SHP77 treated with DMSO at 0.1 percent for 48 hours (cell line): ENCODE measurements at regions not wholly inside any gene's neighbourhood (a gene's known extent, or its start where the extent isn't known, plus 50 kb on each side); places are given as distances from the start of the nearest gene placed in this dataset.

Experiments
- DNase-seq: peaks from one replicate; lab custom pipeline; 2025; lab: John Stamatoyannopoulos, UW

DNA sequence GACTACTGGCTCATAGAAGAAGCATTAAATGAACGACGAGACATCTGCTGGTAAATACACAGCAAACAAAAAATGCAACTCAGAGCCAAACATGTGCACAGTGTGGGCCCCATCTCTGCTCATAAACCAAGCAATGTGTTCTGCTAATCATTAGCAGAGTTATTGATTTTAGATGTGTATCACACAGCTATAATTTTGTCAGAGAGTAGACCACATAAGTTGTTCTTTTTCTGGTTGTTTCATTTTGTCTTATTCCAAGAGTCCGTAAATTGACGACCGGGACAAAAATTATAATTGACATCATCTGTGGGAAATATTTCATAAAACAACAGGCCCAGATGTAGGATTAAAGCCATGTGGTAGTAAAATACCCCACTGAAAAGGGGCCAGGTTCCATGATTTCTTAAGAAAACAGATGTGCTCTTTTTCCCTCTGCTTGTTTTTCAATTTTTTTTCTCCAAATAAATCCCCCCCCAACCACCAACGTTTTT lies 423.6 kb downstream of the HAO1 start:
- no peak for DNase-seq

DNA sequence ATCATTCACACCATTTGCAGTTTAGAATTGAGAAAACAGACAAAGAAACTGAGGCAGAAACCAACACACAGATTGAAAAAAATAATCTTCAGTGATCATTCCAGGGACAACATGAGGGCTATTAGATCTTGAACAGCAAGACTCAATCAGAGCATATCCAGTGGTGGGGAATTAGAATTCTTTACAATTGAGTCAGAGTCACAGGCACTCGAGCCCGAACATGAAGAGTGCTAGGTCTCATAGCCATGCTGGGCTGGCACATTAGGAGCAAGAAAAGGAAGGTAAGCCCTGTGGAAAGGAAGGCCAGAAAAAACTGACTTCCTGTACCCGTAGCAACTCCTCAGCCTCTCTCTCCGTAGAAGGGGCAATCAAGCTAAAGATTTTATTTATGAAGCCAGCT lies 419.9 kb downstream of the HAO1 start:
- DNase-seq: no peak

- no peak for DNase-seq
Observed at GRCh38 chr20:7523288-7523687, 417.0 kb downstream of the HAO1 start.

DNA sequence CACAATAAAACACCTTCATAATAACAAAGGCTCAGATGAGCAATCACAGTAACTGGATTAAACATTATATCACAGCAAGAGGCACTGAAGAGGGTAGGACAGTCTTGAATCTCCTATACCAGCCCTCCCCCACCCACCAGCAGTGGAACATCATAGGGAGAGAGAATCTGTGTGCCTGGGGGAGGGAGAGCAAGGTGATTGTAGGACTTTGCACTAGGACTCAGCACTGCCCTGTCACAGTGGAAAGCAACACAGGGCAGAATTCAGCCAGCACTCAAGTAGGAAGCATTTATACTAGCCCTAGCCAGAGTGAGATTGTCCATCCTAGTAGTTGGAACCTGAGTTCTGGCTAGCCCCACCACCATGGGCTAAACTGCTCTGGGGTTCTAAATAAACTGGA lies 400.2 kb downstream of the HAO1 start:
- DNase-seq: no peak

DNA sequence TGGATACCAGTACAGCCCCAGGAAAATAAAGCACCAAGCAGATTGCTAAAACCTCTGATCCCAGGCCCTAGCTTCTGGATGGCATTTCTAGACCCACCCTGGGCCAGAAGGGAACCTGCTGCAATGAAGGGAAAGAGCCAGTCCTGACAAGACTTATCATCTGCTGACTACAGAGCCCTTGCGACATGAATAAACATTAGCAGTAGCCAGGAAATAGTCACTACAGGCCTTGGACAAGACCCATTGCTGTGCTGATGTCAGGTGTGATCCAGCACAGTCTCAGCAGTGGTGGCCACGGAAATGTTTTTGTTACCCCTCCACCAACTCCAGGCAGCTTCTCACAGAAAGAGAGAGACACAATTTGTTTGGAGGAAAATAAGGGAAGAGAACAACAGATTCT lies 399.3 kb downstream of the HAO1 start:
- no peak for DNase-seq

- DNase-seq: no peak
Observed at GRCh38 chr20:7571101-7571500, 369.2 kb downstream of the HAO1 start.

- no peak for DNase-seq
Observed at GRCh38 chr20:7571521-7572055, 368.7 kb downstream of the HAO1 start.

DNA sequence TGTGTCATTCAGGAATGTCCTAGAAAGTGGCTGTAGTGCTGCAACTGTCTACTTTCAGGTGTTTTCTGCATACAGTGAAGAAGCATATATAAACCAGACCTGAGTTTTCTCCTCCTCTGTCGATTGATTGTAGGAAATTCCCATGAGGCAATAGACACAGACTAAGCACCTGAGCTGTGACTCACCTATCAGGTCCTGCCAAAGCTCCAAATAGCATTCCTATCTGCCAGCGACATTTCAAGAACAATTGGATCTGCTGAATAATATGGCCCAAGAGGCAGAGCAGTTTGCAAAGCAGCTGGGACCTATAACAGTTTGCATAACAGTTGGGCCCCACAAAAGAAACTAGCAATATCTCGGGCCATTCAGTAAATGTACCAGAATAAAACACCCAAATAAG lies 360.4 kb downstream of the HAO1 start:
- DNase-seq: no peak

DNA sequence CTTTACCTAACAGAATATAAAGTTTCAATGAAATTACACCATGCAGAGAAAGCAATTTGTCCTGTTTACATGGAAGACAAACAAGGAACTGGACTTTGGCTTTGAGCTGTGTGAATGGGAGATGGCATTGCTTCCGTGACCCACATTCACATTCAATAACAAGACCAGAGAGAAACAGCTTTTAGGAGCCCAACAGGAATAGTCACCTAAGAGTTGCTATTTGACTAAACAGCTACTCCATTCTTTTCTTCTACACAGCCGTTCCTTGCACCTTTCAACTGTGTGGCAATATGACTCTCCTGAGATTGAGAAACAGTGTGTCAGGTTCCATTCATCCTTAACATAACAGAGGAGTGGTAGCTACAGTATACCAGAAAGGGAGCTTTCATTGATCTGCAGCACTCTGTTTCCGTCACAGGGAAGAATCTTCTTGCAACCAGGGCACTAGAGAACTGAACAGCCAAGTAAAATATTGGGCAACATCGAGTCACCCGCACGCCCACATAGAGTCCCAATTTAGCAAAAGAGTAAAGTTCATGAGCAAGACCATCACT lies 355.1 kb downstream of the HAO1 start:
- DNase-seq: no peak

GRCh38 chr20:7586481-7586880 lies 353.8 kb downstream of the HAO1 start:
- no peak for DNase-seq

DNA sequence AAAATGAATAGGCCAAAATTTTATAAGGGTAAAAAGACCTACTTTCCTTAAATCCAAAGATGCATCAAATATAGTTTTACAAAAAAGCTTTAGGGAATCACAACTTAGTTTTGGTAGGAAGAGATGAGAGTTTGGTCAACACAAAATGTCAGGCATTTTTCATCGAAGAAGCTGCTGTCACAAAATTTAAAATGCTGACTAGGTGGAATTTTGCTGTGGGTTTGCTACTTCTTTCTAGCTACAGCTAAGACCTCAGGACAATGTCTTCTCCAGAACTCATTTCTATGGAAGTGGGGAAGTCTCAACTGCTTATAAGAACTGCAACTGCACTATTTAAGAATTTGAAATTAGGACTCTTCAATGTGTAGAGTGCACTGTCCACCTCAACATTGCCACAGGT lies 351.1 kb downstream of the HAO1 start:
- DNase-seq: no peak

GRCh38 chr20:7596541-7596940 lies 343.7 kb downstream of the HAO1 start:
- DNase-seq: no peak

DNA sequence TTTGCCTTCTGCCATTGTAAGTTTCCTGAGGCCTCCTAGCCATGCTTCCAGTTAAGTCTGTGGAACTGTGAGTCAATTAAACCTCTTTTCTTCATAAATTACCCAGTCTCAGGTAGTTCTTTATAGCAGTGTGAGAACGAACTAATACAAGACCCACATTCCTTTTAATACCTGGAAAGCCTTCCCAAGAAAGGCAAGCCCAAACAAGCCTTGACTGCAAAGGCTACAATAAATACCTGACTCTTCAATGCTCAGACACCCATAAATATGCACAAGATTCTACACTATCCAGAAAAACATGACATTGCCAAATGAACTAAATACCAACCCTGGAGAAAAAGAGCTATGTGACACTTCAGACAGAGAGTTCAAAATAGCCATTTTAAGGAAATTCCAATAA lies 338.8 kb downstream of the HAO1 start:
- DNase-seq: no peak

GRCh38 chr20:7606941-7607340 lies 333.3 kb downstream of the HAO1 start:
- no peak for DNase-seq

- DNase-seq: no peak
Observed at GRCh38 chr20:7608250-7608649, 332.0 kb downstream of the HAO1 start.

GRCh38 chr20:7609251-7609650 lies 331.0 kb downstream of the HAO1 start:
- DNase-seq: no peak

- DNase-seq: no peak
Observed at GRCh38 chr20:7610681-7611080, 329.6 kb downstream of the HAO1 start.

DNA sequence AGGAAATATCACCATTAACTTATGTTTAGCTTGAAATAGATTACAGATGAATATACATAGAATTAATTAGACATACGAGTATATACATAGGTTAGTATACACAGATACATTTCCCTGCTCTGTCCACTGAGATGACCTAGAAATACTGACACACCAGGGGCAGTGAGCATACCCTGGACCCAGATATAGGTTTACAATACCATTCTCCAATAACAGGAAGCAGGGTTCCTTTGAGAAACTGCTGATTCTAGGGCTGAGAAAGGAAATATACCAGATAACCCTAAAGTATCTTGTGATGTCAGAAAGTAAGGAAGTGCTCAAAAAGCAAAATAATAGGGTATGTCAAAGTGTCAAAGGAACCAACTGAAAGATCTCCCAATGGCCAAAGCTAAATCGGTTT lies 322.5 kb downstream of the HAO1 start:
- DNase-seq: no peak

- no peak for DNase-seq
Observed at GRCh38 chr20:7622399-7622961, 317.8 kb downstream of the HAO1 start.

GRCh38 chr20:7624886-7625285 lies 315.4 kb downstream of the HAO1 start:
- no peak for DNase-seq

- DNase-seq: no peak
Observed at GRCh38 chr20:7627734-7628663, 312.3 kb downstream of the HAO1 start.

GRCh38 chr20:7629880-7630279 lies 310.4 kb downstream of the HAO1 start:
- no peak for DNase-seq

- no peak for DNase-seq
Observed at GRCh38 chr20:7637184-7637583, 303.1 kb downstream of the HAO1 start.
